ENCODE measurements at regions not wholly inside any gene's neighbourhood (a gene's known extent, or its start where the extent isn't known, plus 50 kb on each side); places are given as distances from the start of the nearest gene placed in this dataset.

GRCh38 chr2:6685447-6685846 is 180.3 kb downstream of the CMPK2 start:
- H2BK12ac ChIP-seq (ENCODE audit: low read depth, low read length): no peak overlapping the region
- no peak overlapping the region for H3K9ac ChIP-seq (replicated peaks in 1 of 4; ENCODE audit: extremely low read depth in 1 of 4, low read depth in 3 of 4, low read length in 3 of 4)
- peaks cover 2 to 10% (median 6%) of the 10 kb centered on the region in 4 experiments; a peak in 5 of 7 replicates for H3K4me1 ChIP-seq (replicated peaks in 1 of 4; ENCODE audit: control insufficient read depth in 3 of 4, insufficient read depth in 4 of 4, low read length in 3 of 4)
- H3K79me2 ChIP-seq (ENCODE audit: control insufficient read depth in 1 of 2, insufficient read depth in 2 of 2, low read length in 2 of 2): no peaks in the 10 kb centered on the region
- H2BK15ac ChIP-seq (ENCODE audit: low read length): no peak overlapping the region
- H3K79me1 ChIP-seq (ENCODE audit: low read depth, low read length): no peaks in the 10 kb centered on the region
- H3K4me3 ChIP-seq (ENCODE audit: extremely low read depth in 1 of 4, insufficient read depth in 2 of 4, low read depth in 3 of 4, low read length in 4 of 4): no peak overlapping the region
- H3K27ac ChIP-seq (ENCODE audit: low read depth, low read length): no peak overlapping the region
- H4K8ac ChIP-seq (ENCODE audit: extremely low read depth, insufficient read depth, low read length): no peak overlapping the region
- H3K23ac ChIP-seq (ENCODE audit: insufficient read length): no peak overlapping the region
- no peak overlapping the region; the same call in 1 of the 2 replicates for H3K18ac ChIP-seq (ENCODE audit: extremely low read depth, low read length)
- H4K20me1 ChIP-seq (replicated peaks in 1 of 2; ENCODE audit: control insufficient read depth in 1 of 2, insufficient read depth in 2 of 2, low read length in 2 of 2): no peaks in the 10 kb centered on the region
- DNase-seq (ENCODE audit: low read depth in 1 of 2, low spot score in 2 of 2) (no peak), FAIRE-seq (no peak)
- H2AFZ ChIP-seq (ENCODE audit: low read length): no peak overlapping the region
- no peak overlapping the region for H2AK5ac ChIP-seq (ENCODE audit: low read depth, low read length)
- no peak overlapping the region for H4K5ac ChIP-seq (ENCODE audit: insufficient read length, low read depth, low read length)
- H3K27me3 ChIP-seq (replicated peaks in 1 of 4; ENCODE audit: control insufficient read depth in 3 of 4, extremely low read depth in 1 of 4, insufficient read depth in 3 of 4, low read length in 3 of 4): no peaks in the 10 kb centered on the region; a peak in 2 of 7 replicates
- no peaks in the 10 kb centered on the region for H3K23me2 ChIP-seq (ENCODE audit: low read depth, low read length)
- no peak overlapping the region for H4K91ac ChIP-seq (replicated peaks; ENCODE audit: insufficient read length, low read length)
- H3K4me2 ChIP-seq (ENCODE audit: insufficient read depth in 1 of 2, low read depth in 2 of 2, low read length in 2 of 2): no peak overlapping the region
- 94% methylated on average over 1 of the region's 1 CpG; no CpG with 5 or more reads in 1 of the 2 experiments for WGBS, 2 experiments (ENCODE audit: extremely low coverage in 1 of 2, insufficient coverage in 1 of 2, insufficient read length in 1 of 2, insufficient replicate concordance in 2 of 2, low coverage in 1 of 2, low lambda C conversion rate in 2 of 2, missing lambda C conversion rate in 1 of 2)
- H3K4ac ChIP-seq (replicated peaks; ENCODE audit: insufficient read length, low read depth, low read length): no peak overlapping the region
- H2BK5ac ChIP-seq (ENCODE audit: low read depth, low read length): no peak overlapping the region
- ChIA-PET POLR2A (ENCODE audit: partially characterized antibody) (no interaction called here), CTCF (ENCODE audit: partially characterized antibody) (no interaction called here)
- H3K9me3 ChIP-seq (ENCODE audit: insufficient read depth in 2 of 2, low read depth in 1 of 2, low read length in 1 of 2): peaks cover 6 to 11% of the 10 kb centered on the region in 2 experiments; a peak in 1 of 4 replicates
- no peaks in the 10 kb centered on the region for H3K36me3 ChIP-seq (ENCODE audit: control insufficient read depth in 2 of 4, insufficient read depth in 4 of 4, low read length in 3 of 4)
- H2BK120ac ChIP-seq (replicated peaks; ENCODE audit: low read depth, low read length): no peak overlapping the region
- H3K14ac ChIP-seq (ENCODE audit: insufficient read length): no peak overlapping the region
- no peak overlapping the region for H3K56ac ChIP-seq (replicated peaks; ENCODE audit: insufficient read length, low read depth, low read length)
- no peak overlapping the region for H2BK20ac ChIP-seq (ENCODE audit: low read length)
- no peak for TF ChIP-seq JUND (IDR thresholded peaks at IDR 0.05; ENCODE audit: low read length)
- TF ChIP-seq CBX8 (IDR thresholded peaks at IDR 0.05; ENCODE audit: borderline replicate concordance, low read depth, low read length): no peak
- TF ChIP-seq ATF3 (IDR thresholded peaks at IDR 0.05; ENCODE audit: insufficient read depth, low read depth, low read length): no peak
- TF ChIP-seq CTCF (IDR thresholded peaks at IDR 0.05; ENCODE audit: control extremely low read depth in 1 of 3, insufficient read depth in 1 of 3, low read depth in 1 of 3, low read length in 3 of 3): no peak
- TF ChIP-seq RNF2 (IDR thresholded peaks at IDR 0.05; ENCODE audit: borderline replicate concordance, low read depth, low read length, missing control alignments, poor library complexity, severe bottlenecking): no peak
- TF ChIP-seq ZNF274 (IDR thresholded peaks at IDR 0.05; ENCODE audit: borderline replicate concordance, extremely low read depth, low read length): no peak
- no peak for TF ChIP-seq TAF7 (optimal IDR thresholded peaks at IDR 0.05; ENCODE audit: borderline replicate concordance, low read depth, low read length)
- TF ChIP-seq SIRT6 (IDR thresholded peaks at IDR 0.05; ENCODE audit: low read length): no peak
- TF ChIP-seq PHF8 (conservative IDR thresholded peaks at IDR 0.05; ENCODE audit: low read depth, low read length): no peak
- no peak for TF ChIP-seq KDM5A (IDR thresholded peaks at IDR 0.05; ENCODE audit: low read length)
- no peak for TF ChIP-seq CHD1 (IDR thresholded peaks at IDR 0.05; ENCODE audit: low read depth, low read length)
- no peak for TF ChIP-seq TCF12 (IDR thresholded peaks at IDR 0.05; ENCODE audit: low read depth, low read length)

All from H1 (cell line).